ENCODE measurements at regions not wholly inside any gene's neighbourhood (a gene's known extent, or its start where the extent isn't known, plus 50 kb on each side); places are given as distances from the start of the nearest gene placed in this dataset.

DNA sequence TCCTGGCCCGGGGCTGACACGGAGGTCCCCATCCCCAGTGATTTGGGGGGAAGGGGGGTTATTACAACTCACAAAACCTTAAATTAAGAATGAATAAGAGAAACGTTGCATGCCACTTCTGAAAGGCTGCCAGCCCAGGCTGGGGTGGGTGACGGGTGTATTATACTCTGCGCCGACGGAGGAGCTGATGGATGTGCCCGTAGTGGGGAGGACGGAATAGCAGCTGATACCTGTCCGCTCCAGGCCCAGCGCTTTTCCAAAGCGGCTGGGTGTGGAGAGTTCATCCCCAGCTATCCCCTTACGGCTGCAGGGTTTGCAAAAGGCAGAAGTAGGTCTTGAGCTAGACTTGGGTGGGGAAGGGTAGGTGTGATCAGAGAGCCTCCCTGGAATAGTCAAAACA is 63.8 kb upstream of the CASZ1 start:
- TF ChIP-seq, protein P1, sequence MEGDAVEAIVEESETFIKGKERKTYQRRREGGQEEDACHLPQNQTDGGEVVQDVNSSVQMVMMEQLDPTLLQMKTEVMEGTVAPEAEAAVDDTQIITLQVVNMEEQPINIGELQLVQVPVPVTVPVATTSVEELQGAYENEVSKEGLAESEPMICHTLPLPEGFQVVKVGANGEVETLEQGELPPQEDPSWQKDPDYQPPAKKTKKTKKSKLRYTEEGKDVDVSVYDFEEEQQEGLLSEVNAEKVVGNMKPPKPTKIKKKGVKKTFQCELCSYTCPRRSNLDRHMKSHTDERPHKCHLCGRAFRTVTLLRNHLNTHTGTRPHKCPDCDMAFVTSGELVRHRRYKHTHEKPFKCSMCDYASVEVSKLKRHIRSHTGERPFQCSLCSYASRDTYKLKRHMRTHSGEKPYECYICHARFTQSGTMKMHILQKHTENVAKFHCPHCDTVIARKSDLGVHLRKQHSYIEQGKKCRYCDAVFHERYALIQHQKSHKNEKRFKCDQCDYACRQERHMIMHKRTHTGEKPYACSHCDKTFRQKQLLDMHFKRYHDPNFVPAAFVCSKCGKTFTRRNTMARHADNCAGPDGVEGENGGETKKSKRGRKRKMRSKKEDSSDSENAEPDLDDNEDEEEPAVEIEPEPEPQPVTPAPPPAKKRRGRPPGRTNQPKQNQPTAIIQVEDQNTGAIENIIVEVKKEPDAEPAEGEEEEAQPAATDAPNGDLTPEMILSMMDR (IDR thresholded peaks at IDR 0.05 in 4 of 5, conservative IDR thresholded peaks at IDR 0.05 in 1 of 5) = no peak
- TF ChIP-seq POLR2A (IDR thresholded peaks at IDR 0.05) = no peak

All from gastrocnemius medialis (tissue), 4 donors.